CD4-positive, CD25-positive, alpha-beta regulatory T cell (primary cell): ENCODE measurements at regions not wholly inside any gene's neighbourhood (a gene's known extent, or its start where the extent isn't known, plus 50 kb on each side); places are given as distances from the start of the nearest gene placed in this dataset.
A peak's percentile ranks its signal among the peaks of the same experiment; 100 is the strongest.

Experiments
- ATAC-seq, 2 donors: fragments of 150-1000 bp; cut with Tn5 transposase; one replicate each; pipeline ENCODE4 v1.10.0; 2021; ENCODE audit warnings: low read depth in 2 of 2, moderate number of reproducible peaks in 2 of 2, moderate library complexity in 1 of 2
- DNase-seq, 3 donors: peaks; one replicate each; pipeline versions ENCODE4 v3.0.0 to v3.0.0-alpha.2; 2012 to 2022; ENCODE audit warnings: mixed read lengths in 1 of 3
- H3K27ac ChIP-seq: one replicate; pipeline ENCODE4 v1.7.0; 2013; ENCODE audit warnings: mild to moderate bottlenecking, low read length; ENCODE audit not compliant: insufficient read depth, poor library complexity, severe bottlenecking
- H3K27me3 ChIP-seq: one replicate; pipeline ENCODE4 v1.7.0; 2013; ENCODE audit warnings: low read length; ENCODE audit not compliant: control insufficient read depth, insufficient read depth
- H3K36me3 ChIP-seq: one replicate; pipeline ENCODE4 v1.7.0; 2013; ENCODE audit warnings: mild to moderate bottlenecking, low read length, moderate library complexity; ENCODE audit not compliant: control insufficient read depth, insufficient read depth
- H3K4me1 ChIP-seq: 2 replicates; pipeline ENCODE4 v1.7.0; 2013; ENCODE audit warnings: mild to moderate bottlenecking, low read length; ENCODE audit not compliant: insufficient read depth, control insufficient read depth, poor library complexity, severe bottlenecking
- H3K4me3 ChIP-seq: one replicate; pipeline ENCODE4 v1.7.0; 2013; ENCODE audit warnings: low read depth, mild to moderate bottlenecking, low read length, moderate library complexity
- H3K9me3 ChIP-seq, 2 experiments: 1 replicate in 1 of 2; 2 replicates in 1 of 2; pipeline ENCODE4 v1.7.0; 2013; ENCODE audit warnings: low read length in 2 of 2, mild to moderate bottlenecking in 1 of 2, moderate library complexity in 1 of 2; ENCODE audit not compliant: control insufficient read depth in 2 of 2
- H3K27ac Mint-ChIP-seq, 3 donors: one replicate each; pipeline ENCODE4 v1.8.0; 2020 to 2022; ENCODE audit warnings: mild to moderate bottlenecking in 3 of 3, mixed read lengths in 3 of 3, moderate library complexity in 2 of 3
- H3K27me3 Mint-ChIP-seq: one replicate; pipeline ENCODE4 v1.8.0; 2022; ENCODE audit warnings: mild to moderate bottlenecking, mixed read lengths
- H3K36me3 Mint-ChIP-seq: one replicate; pipeline ENCODE4 v1.8.0; 2020; ENCODE audit warnings: mixed read lengths
- H3K4me1 Mint-ChIP-seq, 4 donors: one replicate each; pipeline ENCODE4 v1.8.0; 2020 to 2022; ENCODE audit warnings: mixed read lengths in 4 of 4, mild to moderate bottlenecking in 1 of 4
- H3K4me3 Mint-ChIP-seq, 4 donors: one replicate each; pipeline ENCODE4 v1.8.0; 2020 to 2022; ENCODE audit warnings: mild to moderate bottlenecking in 4 of 4, mixed read lengths in 4 of 4, moderate library complexity in 3 of 4
- H3K9me3 Mint-ChIP-seq, 7 donors: one replicate each; pipeline ENCODE4 v1.8.0; 2020 to 2022; ENCODE audit warnings: mixed read lengths in 7 of 7, mild to moderate bottlenecking in 3 of 7, moderate library complexity in 2 of 7

- no peaks in the 10 kb centered on the region for H3K9me3 ChIP-seq
- peaks cover 45 to 94% (median 73%) of the 10 kb centered on the region in 4 donors for H3K4me1 Mint-ChIP-seq
- DNase-seq (peak; percentile 42 to 78 (median 57)), ATAC-seq (peak; percentile 74 to 77)
- H3K27ac Mint-ChIP-seq, result peak overlapping the region; percentile 74 to 94 (median 91)
- peaks cover 79% of the 10 kb centered on the region for H3K4me1 ChIP-seq
- H3K4me3 ChIP-seq, result peak overlapping the region; percentile 65
- H3K36me3 Mint-ChIP-seq, result peaks cover 32% of the 10 kb centered on the region
- peak overlapping the region; percentile 72 to 83 (median 80) for H3K4me3 Mint-ChIP-seq
- H3K9me3 Mint-ChIP-seq, result peaks cover 0 to 5% (median 0%) of the 10 kb centered on the region in 7 donors
- peak overlapping the region; percentile 72 for H3K27ac ChIP-seq
- H3K36me3 ChIP-seq, result peaks cover 11% of the 10 kb centered on the region
- H3K27me3 ChIP-seq, result no peaks in the 10 kb centered on the region
- H3K27me3 Mint-ChIP-seq, result no peaks in the 10 kb centered on the region
These were observed 293.3 kb upstream of the KLF14 start for GRCh38 chr7:131027287-131027773.

- Mint-ChIP-seq H3K27ac (peak overlapping the region; percentile 74 to 94 (median 84)), H3K4me1 (peaks cover 46 to 95% (median 75%) of the 10 kb centered on the region in 4 donors), H3K4me3 (peak overlapping the region in 3 of 4 donors; percentile 72 to 81 (median 74)), H3K9me3 (peaks cover 0 to 5% (median 0%) of the 10 kb centered on the region in 7 donors), H3K27me3 (no peaks in the 10 kb centered on the region), H3K36me3 (peaks cover 27% of the 10 kb centered on the region)
- H3K4me3 ChIP-seq, result peak overlapping the region; percentile 65
- H3K27ac ChIP-seq, result peak overlapping the region; percentile 72
- no peak for DNase-seq
- no peak for ATAC-seq
- no peaks in the 10 kb centered on the region for H3K27me3 ChIP-seq
- no peaks in the 10 kb centered on the region for H3K9me3 ChIP-seq
- peaks cover 9% of the 10 kb centered on the region for H3K36me3 ChIP-seq
- peaks cover 77% of the 10 kb centered on the region for H3K4me1 ChIP-seq
These were observed 294.3 kb upstream of the KLF14 start for GRCh38 chr7:131028295-131028694.

GRCh38 chr7:131029002-131029401 lies 295.0 kb upstream of the KLF14 start:
- peak overlapping the region; percentile 36 for H3K27ac ChIP-seq
- no peaks in the 10 kb centered on the region for H3K27me3 ChIP-seq
- no peak for ATAC-seq

GRCh38 chr7:131031099-131031868 lies 296.4 kb upstream of the MKLN1 start:
- no peaks in the 10 kb centered on the region for H3K27me3 ChIP-seq
- peaks cover 16% of the 10 kb centered on the region for H3K36me3 ChIP-seq
- Mint-ChIP-seq H3K27me3 (no peaks in the 10 kb centered on the region), H3K4me1 (peaks cover 50 to 94% (median 80%) of the 10 kb centered on the region in 4 donors), H3K27ac (peak overlapping the region; percentile 87 to 91 (median 88)), H3K4me3 (peak overlapping the region; percentile 70 to 93 (median 82)), H3K36me3 (peaks cover 18% of the 10 kb centered on the region), H3K9me3 (peaks cover 0 to 2% (median 0%) of the 10 kb centered on the region in 7 donors)
- peak in 1 of 2 donors; percentile 31 for ATAC-seq
- H3K4me1 ChIP-seq, result peaks cover 75% of the 10 kb centered on the region
- peak overlapping the region; percentile 75 for H3K4me3 ChIP-seq
- peak overlapping the region; percentile 67 for H3K27ac ChIP-seq
- no peaks in the 10 kb centered on the region for H3K9me3 ChIP-seq
- peak in 1 of 3 donors; percentile 68 for DNase-seq

More at GRCh38 chr7:131029002-131029401, 295.0 kb upstream of the KLF14 start:
- Mint-ChIP-seq H3K27me3 (no peaks in the 10 kb centered on the region), H3K36me3 (peaks cover 24% of the 10 kb centered on the region), H3K4me3 (peak overlapping the region in 3 of 4 donors; percentile 48 to 74 (median 72)), H3K9me3 (peaks cover 0 to 5% (median 0%) of the 10 kb centered on the region in 7 donors), H3K4me1 (peaks cover 49 to 96% (median 78%) of the 10 kb centered on the region in 4 donors), H3K27ac (peak overlapping the region; percentile 23 to 80 (median 61))
- H3K9me3 ChIP-seq, result no peaks in the 10 kb centered on the region
- peak overlapping the region; percentile 65 for H3K4me3 ChIP-seq
- peaks cover 82% of the 10 kb centered on the region for H3K4me1 ChIP-seq
- H3K36me3 ChIP-seq, result peaks cover 10% of the 10 kb centered on the region
- no peak for DNase-seq

GRCh38 chr7:131032786-131033185 lies 294.9 kb upstream of the MKLN1 start:
- Mint-ChIP-seq H3K27ac (peak overlapping the region in 2 of 3 donors; percentile 84 to 91), H3K9me3 (peaks cover 0 to 2% (median 0%) of the 10 kb centered on the region in 7 donors), H3K27me3 (no peaks in the 10 kb centered on the region), H3K36me3 (peaks cover 18% of the 10 kb centered on the region), H3K4me3 (peak overlapping the region; percentile 1 to 84 (median 62)), H3K4me1 (peaks cover 49 to 94% (median 77%) of the 10 kb centered on the region in 4 donors)
- ATAC-seq (no peak), DNase-seq (no peak)
- no peak overlapping the region for H3K27ac ChIP-seq
- H3K27me3 ChIP-seq, result no peaks in the 10 kb centered on the region
- H3K36me3 ChIP-seq, result peaks cover 16% of the 10 kb centered on the region
- H3K9me3 ChIP-seq, result no peaks in the 10 kb centered on the region
- H3K4me1 ChIP-seq, result peaks cover 68% of the 10 kb centered on the region
- peak overlapping the region; percentile 41 for H3K4me3 ChIP-seq

- peaks cover 0 to 2% (median 0%) of the 10 kb centered on the region in 7 donors for H3K9me3 Mint-ChIP-seq
- H3K36me3 ChIP-seq, result peaks cover 14% of the 10 kb centered on the region
These were observed 293.4 kb upstream of the MKLN1 start for GRCh38 chr7:131034166-131034881.

GRCh38 chr7:131035088-131035770 lies 292.4 kb upstream of the MKLN1 start:
- H3K4me1 Mint-ChIP-seq, result peaks cover 58 to 96% (median 77%) of the 10 kb centered on the region in 4 donors
- H3K27ac Mint-ChIP-seq, result peak overlapping the region in 1 of 3 donors; percentile 91
- no peaks in the 10 kb centered on the region for H3K27me3 Mint-ChIP-seq
- Histone ChIP-seq H3K36me3 (peaks cover 12% of the 10 kb centered on the region), H3K27ac (no peak overlapping the region), H3K4me3 (no peak overlapping the region), H3K4me1 (peaks cover 72% of the 10 kb centered on the region), H3K27me3 (no peaks in the 10 kb centered on the region), H3K9me3 (no peaks in the 10 kb centered on the region)
- no peak for DNase-seq
- ATAC-seq, result no peak
- H3K36me3 Mint-ChIP-seq, result peaks cover 2% of the 10 kb centered on the region
- H3K9me3 Mint-ChIP-seq, result peaks cover 0 to 1% (median 0%) of the 10 kb centered on the region in 7 donors
- peak overlapping the region in 1 of 4 donors; percentile 82 for H3K4me3 Mint-ChIP-seq

More at GRCh38 chr7:131034166-131034881, 293.4 kb upstream of the MKLN1 start:
- Mint-ChIP-seq H3K4me3 (peak overlapping the region in 3 of 4 donors; percentile 27 to 82 (median 81)), H3K27ac (peak overlapping the region in 1 of 3 donors; percentile 91), H3K27me3 (no peaks in the 10 kb centered on the region), H3K4me1 (peaks cover 50 to 94% (median 77%) of the 10 kb centered on the region in 4 donors), H3K36me3 (peaks cover 8% of the 10 kb centered on the region)
- DNase-seq, result peak in 1 of 3 donors; percentile 42
- Histone ChIP-seq H3K4me3 (peak overlapping the region; percentile 33), H3K27ac (no peak overlapping the region), H3K27me3 (no peaks in the 10 kb centered on the region), H3K9me3 (no peaks in the 10 kb centered on the region), H3K4me1 (peaks cover 67% of the 10 kb centered on the region)
- peak; percentile 32 to 48 for ATAC-seq
